Urothelium cell line (cell line): ENCODE measurements at regions not wholly inside any gene's neighbourhood (a gene's known extent, or its start where the extent isn't known, plus 50 kb on each side); places are given as distances from the start of the nearest gene placed in this dataset.
A peak's percentile ranks its signal among the peaks of the same experiment; 100 is the strongest.
"Not testable (repeated sequence)": the region's sequence is repeated elsewhere in the genome, so short reads cannot be mapped to it uniquely, and the experiment has no call there.

ENCODE experiments used
- DNase-seq: peaks from one replicate; pipeline ENCODE4 v3.0.0; 2011; ENCODE audit warnings: low spot score, mixed read lengths
- FAIRE-seq: peaks from 2 replicates; lab custom pipeline; 2011; peaks lifted over from hg19 to GRCh38; lab: Jason Lieb, UNC

DNA sequence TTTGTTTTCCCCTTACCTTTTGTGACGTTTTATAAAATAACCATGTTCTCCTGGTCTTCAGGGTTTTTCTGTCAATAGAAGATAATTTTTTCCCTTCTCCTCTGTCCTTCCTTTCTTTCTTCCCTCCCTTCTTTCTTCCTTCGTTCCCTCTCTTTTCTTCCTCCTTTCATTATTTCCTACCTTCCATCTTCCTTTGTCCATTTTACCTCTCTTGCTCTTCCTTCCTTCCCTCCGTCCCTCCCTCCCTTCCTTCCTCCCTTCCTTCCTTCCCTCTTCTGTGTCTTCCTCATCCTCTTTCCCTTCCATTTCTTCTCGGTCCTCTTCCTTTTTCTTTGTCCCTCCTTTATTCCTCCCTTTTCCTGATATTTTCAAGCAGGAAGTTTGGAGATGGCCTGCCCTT, 128.2 kb downstream of the TEX36 start:
- FAIRE-seq: no peak

DNA sequence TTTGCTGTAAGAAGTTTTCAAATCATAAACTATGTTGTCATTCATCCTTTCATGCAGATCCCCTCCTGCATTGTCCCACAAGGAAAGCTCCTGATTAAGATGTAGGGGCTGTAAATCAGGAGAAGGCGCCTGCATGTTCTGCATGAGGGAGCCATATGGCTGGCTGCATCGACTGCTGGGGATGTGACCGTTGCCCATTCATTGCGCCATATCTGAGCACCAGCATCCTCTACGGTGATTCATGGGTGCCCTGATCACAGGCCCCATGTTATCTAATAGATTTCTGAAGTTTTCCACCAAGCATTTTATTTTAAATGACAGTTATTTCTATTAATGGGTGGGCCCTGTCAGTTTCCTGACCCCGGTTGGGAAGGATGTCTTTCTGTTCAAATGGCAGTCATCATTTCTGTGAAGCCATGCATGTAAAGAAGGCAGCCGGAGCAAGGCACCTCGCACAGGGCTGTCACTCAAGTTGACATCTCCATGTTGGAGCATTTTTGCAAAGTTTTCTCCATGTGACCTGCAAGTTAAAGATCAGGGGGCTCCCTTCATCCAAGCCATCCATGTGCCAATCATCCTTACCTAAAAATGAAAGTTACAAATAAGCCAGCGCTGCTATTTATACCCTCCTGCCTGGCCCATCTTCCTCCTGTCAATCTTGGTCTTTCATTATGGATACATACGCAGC, 128.8 kb downstream of the TEX36 start:
- FAIRE-seq: no peak
- DNase-seq: no peak

More for the DNA sequence above, 128.2 kb downstream of the TEX36 start:
- DNase-seq: no peak

DNA sequence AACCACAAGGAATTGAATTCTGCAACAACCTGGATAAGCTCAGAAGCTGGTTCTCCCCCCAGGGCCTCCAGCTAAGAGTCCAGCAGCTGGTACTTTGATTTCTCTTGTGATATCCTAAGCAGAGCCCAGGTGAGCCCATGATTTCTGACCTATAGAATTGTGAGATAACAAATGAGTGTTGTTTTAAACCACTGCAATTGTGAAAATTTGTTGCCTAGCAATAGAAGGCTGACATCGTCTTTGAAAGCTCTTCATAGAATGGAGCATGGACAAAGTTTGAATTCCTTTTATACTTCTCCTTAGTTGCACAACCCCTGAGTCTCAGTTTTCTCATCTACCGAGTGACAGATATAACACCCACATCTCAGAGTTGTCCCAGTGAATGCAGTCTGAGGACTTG, 129.9 kb downstream of the TEX36 start:
- no peak for FAIRE-seq
- no peak for DNase-seq

DNA sequence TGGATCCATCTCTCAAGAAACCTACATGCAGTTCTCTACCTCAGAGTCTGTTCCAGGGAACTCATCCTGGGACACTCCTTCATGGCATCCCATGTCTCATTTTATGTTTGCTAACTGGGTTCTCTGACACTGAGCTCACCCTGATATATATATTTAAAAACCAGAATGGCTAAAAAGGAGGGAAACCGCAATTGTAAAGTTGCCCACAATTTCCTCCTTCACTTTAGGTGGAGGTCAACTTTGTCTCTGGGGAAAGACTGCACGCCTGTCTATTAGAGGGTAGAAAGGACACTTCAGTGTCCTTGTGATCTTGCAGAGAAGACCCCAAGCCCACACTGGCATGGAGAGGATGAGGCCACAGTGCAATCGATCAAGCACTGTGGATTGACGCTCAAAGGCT, 131.7 kb downstream of the TEX36 start:
- FAIRE-seq: no peak

DNA sequence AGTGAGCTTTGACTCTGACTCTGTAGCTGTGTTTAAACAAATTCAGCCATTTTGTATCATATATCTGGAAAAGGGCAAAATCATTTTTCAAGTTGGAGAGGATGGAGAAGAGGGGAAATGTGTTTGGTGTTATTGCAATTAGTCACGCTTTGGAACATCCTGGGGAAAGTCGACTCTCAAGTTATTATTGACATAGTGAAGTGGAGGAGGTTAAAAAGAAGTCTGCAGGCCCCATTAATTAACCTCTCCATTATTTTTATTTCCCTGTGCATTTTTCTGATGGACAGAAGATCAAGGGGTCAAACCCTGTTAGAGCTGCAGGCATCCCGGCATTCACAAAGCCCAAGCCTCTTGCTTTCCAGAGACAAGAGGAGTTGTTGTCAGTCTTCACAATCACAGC, 132.6 kb downstream of the TEX36 start:
- no peak for DNase-seq
- no peak for FAIRE-seq

More for the DNA sequence above, 131.7 kb downstream of the TEX36 start:
- no peak for DNase-seq

DNA sequence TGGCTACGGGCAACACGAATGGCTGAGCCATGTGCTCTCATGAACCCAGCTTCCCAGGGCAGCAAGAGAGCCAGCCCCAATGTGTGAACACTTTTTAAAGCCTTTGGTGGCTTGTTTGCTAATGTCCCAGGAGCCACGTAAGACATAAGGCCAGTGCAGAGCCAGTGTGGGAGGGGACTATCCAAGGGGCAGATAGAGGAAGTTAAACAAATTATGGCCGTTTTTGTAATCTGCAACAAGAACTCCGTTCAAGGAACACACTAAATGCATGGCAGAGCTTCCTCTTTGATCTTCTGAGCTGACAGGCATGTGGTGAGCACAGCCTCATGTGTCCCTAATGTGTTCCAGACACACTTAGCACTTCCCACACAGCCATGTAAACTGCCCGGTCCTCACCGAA, 133.3 kb downstream of the TEX36 start:
- no peak for FAIRE-seq
- DNase-seq: no peak

DNA sequence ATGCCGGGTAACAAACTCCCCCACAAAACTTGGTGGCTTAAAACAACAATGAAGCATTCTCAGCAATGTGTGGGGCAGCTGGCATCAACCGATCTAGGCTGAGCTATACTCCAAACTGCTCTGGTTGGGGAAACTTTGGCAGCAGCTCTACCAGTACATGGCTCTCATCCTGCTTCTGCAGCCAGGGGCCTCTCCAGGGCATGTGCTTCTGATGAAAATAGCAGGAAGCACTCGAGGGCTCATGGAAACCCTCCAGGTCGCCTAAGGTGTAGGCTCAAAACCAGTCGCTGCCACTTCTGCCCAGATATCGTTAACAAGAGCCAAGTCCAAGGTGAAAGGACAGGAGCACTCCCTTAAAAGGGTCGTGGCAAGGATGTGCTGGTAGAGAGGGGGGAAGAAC, 134.1 kb downstream of the TEX36 start:
- DNase-seq (no peak), FAIRE-seq (no peak)

DNA sequence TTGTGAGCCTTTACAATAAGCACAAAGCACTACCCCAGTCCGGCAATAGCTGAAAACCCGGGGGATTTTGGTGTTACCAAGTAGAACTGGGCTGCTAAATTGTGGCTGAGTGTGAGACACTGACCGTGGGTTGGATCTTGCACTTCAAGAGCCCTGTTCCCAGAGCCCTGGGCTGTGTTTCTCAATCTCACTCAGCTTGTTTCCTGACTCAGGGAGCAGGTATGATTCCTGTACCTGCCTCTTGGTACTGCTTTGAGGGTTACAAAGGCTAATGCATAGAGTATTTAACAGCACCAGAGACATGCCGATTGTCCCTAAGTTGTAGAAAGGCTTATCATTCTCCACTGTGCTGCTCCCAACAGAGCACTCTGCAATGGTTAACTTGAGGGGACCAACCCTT, 134.6 kb downstream of the TEX36 start:
- DNase-seq: no peak
- FAIRE-seq: no peak

DNA sequence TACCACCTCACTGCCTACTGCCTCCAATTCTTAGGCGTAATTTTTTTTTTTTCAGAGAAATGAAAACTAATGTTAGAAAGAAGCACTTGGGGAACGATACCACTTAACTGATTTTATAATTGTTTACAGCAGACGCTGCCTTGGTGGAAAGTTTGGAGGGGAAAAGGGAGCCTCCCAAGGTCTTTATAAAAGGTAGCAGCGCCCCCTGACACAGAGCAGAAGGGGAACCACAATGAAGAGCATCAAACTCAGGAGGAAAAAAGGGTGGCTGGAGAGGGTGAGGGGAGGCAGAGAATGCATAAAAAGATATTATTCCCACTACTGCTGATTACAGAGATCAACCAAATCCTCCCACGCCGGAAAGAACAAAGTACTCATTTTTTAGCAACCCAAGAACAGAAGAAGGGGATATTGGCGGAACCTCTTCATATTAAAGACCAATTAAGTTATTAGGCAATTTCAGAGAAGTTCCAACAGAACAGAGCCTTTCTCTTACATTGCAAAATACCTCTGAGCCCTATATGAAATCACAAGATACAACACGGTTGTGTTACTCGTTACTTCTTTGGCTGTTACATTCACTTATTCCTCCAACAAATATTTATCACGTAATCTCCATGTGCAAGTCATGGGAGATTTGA, 135.8 kb downstream of the TEX36 start:
- no peak for FAIRE-seq
- DNase-seq: no peak

DNA sequence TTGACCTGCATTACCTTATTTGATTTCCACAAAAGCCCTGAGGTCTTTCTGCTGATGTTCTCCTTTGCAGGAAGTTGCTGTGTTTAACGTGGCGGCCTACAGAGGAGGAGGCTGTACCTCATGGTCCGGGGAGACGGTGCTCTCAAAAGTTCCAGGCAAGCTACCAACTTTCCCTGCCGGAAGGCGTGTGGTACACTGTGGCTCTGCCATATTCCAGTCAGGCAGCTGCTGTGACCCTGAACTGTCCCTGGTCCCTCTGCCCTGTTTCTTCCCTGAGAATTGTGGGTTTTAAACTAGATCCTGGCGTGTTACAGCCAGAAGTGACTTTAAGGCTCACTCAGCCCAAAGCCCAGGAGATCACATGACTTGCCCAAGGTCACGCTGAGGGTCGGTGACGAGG, 139.2 kb downstream of the TEX36 start:
- FAIRE-seq (no peak), DNase-seq (no peak)

DNA sequence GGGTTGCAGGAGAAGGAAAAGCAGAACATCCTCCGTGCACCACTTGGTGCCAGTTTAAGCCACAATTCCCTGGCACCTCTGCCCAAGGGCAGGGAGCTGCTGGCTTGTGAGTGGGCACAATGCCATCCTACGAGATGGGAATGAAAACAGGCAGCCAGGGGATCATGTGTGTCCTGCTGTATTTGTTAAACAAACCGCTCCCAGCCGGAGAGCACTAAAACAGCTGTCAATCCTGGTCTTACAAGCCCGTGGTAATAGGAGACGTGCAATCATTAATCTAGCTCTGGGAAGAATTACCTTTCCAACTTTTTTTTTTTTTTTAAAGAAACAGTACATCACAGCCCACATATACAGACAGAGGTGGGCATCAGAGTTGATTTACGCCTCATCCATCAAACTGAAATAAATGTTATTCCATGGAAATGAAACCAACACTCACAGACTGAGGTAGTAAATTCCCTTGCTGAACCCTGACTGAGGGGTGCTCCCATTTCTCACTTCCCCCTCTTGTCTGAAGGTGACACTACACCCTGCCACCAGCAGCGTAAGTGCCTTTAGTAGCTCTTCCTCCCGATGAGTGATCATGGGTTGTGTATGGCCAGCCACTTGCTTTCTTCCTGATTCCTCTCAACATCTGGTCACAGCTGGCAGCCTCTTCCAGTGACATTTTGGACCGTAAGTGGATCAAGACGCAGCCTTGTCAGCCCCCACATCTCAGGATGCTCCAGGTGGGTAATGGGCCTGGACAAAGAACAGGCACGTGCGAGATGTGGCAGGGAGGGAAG, 143.8 kb downstream of the TEX36 start:
- DNase-seq (no peak), FAIRE-seq (no peak)

DNA sequence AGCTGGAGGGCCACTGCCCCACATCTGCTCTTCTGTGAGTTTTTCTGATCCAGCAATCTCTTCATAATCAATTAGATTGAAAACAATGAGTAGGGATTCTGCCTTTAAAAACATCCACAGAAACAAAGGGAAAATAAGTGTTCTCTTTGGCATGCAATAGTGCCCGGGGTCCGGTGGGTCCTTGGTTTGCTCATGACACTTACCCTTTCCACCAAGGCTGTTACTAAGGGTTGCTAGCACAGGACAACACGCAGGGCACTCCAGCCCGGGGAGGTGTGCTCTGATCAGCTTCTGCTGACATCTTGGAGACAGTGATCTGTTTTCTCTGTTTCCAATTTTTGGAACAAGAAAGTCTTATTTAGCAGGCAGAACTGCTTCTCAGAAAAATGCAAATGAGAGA, 146.7 kb downstream of the TEX36 start:
- FAIRE-seq (no peak), DNase-seq (no peak)

DNA sequence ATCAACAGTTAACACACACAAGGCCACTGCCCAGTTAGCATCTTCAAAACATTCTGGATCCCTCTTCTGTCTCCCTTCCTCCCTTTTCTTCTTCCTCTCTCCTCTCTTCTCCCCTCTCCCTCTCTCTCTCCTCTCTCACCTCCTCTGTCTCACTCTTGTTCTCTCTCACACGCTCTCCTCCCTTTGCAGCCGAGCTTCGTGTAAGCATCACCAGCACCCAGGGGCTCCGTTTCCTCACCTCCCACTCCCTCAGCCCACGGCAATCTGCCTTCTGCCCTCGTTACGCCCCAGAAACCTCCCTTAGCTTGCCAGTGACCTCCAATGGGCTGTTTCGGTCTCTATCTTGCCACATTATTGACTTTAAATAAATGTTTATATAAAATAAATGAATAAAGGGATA, 147.4 kb downstream of the TEX36 start:
- DNase-seq: no peak
- FAIRE-seq: no peak

DNA sequence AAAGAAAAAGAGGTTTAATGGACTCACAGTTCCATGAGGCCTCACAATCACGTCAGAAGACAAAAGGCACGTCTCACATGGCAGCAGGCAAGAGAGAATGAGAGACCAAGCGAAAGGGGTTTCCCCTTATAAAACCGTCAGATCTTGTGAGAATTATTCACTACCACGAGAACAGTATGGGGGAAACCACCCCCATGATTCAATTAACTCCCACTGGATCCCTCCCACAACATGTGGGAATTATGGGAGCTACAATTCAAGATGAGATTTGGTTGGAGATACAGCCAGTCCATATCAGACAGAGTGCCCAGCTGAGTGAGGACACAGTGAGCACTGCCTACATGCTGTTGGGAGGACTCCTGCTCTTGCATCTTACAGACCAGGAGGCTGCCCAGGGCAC, 148.4 kb downstream of the TEX36 start:
- DNase-seq (no peak), FAIRE-seq (no peak)

DNA sequence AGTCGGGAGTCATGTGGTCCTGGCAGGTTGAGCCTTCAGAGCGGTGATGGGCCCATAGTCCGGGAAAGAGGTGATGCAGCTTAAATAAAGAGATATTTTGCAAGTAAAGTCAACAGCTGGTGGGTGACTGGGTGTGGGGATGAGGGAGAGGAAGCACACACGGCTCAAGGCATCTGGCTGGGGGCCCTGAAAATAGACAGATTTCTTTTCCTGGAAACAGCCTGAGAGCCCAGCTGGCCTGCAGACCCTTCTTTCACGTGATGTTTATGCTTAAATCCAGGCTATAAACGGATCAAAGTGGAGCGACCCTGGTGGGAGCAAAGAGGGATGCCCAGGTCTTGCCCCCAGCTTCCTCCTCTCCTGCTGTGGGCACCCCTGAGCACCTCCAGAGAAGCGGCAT, 149.1 kb downstream of the TEX36 start:
- FAIRE-seq (no peak), DNase-seq (no peak)

DNA sequence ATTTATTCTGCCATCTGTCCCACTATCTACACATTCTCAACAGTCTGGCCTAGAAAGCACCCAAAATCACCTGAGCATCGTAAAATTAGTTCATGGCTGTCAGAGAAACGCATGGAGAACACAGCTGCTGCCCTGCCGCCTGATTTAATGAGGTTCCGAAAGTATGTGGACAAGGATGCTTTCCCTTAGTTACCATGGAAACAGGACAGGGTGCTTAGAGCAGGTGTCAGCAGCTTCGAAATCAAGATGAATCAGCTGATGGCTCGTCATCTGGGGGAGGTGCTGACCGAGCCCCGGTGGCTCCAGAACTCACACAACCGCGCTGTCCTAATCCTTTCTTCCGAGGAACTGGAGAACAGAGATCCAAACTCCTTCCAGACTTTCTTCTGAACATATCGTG, 151.5 kb downstream of the TEX36 start:
- DNase-seq: no peak

DNA sequence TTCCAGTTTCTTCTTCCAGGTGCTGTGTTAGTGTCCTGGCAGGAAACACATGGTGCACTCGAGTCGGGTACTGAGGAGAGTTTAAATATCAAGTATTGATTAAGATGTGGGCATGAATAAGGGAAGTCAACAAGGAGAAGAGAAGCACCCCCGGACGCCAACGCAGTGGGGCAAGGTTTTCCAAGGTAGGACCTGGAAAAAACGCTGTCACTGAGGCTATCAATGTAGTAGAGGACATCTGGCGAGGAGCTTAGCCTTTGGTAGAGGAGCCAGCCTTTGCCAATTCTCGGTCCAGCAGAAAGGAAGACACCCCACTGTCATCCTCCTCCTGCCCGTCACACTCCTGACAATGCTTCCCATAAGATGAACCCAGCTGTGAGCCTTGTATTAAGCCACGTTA, 159.6 kb downstream of the TEX36 start:
- FAIRE-seq (no peak), DNase-seq (no peak)

More for the DNA sequence above, 151.5 kb downstream of the TEX36 start:
- no peak for FAIRE-seq

DNA sequence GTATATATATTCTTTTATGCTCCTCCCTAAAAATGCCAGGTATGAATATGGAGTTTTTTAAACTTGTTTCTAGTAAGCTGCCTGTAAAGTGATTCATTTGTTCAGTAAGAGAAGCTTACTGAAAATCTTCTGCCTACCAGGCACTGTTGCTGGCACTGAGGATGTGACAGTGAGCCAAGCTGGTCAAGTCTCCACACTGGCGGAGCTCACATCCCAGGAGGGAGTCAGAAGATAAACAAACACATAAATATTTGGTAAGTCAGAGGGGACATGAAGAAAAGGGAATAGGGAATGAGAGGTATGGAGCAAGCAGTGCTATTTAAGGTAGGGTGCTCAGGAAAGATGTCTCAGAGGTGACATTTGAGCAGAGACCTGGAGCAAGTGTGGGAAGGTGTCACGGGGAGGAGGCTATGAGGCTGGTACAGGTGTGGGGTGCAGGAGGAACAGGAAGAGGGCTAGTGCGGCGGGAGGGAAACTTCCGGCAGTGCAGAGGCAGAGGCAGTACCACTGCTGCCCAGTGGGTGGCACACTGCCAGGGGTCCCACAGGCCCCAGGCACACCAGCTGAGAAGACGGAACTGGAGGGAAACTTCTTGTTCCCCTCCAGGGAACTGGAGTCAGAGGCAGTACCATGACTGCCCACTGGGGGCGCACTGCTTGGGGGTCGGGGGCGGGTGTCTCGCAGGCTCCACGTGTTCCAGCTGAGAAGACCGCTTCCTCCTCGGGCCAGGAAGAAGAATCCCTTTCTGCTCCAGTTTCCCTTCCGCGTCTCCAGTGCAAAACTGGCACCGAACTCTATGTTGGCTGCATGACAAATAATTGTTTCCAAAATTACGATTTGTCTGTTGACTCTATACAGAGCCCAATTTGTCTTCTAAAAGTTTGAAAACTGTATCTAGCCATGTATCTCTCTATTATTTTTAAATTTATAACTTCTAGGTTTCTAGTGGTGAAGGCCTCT, 161.0 kb downstream of the TEX36 start:
- no peak for FAIRE-seq
- peak; percentile 21 for DNase-seq

DNA sequence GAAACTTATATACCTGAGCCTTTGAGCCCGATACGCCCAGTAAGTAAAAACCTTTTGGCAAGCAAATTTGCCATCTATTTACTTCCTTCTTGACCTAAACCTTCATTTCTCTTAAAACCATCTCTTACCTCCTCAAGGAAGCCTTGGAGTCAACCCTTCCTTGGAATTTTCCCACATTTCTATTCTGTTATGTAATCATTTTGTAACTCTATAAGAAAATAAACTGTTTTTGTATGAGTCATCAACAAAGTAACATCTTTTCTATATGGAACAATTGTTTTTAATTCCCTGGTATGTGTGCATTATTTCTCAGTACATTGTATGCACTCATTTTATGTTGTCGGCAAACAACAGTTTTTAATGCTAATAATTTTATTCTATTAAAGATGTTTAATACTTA, 162.0 kb downstream of the TEX36 start:
- no peak for FAIRE-seq
- DNase-seq: no peak

DNA sequence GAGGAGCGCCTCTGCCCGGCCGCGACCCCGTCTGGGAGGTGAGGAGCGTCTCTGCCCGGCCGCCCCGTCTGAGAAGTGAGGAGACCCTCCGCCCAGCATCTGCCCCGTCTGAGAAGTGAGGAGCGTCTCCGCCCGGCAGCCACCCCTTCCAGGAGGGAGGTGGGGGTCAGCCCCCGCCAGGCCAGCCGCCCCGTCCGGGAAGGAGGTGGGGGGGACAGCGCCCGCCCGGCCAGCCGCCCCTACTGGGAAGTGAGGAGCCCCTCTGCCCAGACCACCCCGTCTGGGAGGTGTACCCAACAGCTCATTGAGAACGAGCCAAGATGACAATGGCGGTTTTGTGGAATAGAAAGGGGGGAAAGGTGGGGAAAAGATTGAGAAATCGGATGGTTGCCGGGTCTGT, 164.6 kb downstream of the TEX36 start:
- not testable (repeated sequence) for DNase-seq, FAIRE-seq

DNA sequence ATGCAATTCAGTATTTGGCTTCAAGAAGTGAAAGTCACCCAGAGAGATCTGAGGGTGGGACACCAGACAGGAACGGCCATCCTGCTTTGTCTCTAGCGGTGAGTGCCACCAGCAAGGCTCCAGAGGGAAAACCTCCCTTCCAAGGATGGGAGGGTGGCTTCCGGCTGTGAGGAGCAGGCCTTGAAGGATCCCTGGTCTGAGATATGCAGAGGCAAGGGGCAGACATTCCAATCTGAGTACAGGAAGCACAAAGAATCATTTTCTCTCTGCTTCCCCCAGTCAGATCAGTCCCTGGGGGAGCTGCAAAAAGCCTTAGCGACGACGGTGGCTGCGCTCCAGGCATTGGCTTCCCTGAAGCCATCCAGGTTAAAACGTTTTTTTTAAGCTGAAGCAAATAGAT, 167.4 kb downstream of the TEX36 start:
- FAIRE-seq (no peak), DNase-seq (no peak)
